Natural killer cell treated with Interleukin-12 subunit alpha and Interleukin-12 subunit beta and Interleukin-15 and Interleukin-18, amount 100 ng/mL, for 72 hours (primary cell): ENCODE measurements at regions not wholly inside any gene's neighbourhood (a gene's known extent, or its start where the extent isn't known, plus 50 kb on each side); places are given as distances from the start of the nearest gene placed in this dataset.

Experiments
- ATAC-seq, 2 donors: fragments of 150-1000 bp; cut with Tn5 transposase in 1 of 2; sonication (Bioruptor Pico), chemical (Tn5 transposase) in 1 of 2; 2 replicates each; pipeline ENCODE4 v1.10.0; 2021
- DNase-seq: peaks from one replicate; pipeline ENCODE4 v3.0.0; 2022; ENCODE audit warnings: low spot score
- H3K27ac Mint-ChIP-seq, 2 donors: 1 replicate in 1 of 2; 2 replicates in 1 of 2; pipeline ENCODE4 v1.8.0; 2022; ENCODE audit warnings: mixed read lengths in 2 of 2, mild to moderate bottlenecking in 1 of 2, moderate library complexity in 1 of 2
- H3K27me3 Mint-ChIP-seq, 2 donors: 1 replicate in 1 of 2; 2 replicates in 1 of 2; pipeline ENCODE4 v1.8.0; 2022; ENCODE audit warnings: mixed read lengths in 2 of 2
- H3K36me3 Mint-ChIP-seq: one replicate; pipeline ENCODE4 v1.8.0; 2022; ENCODE audit warnings: mixed read lengths
- H3K4me1 Mint-ChIP-seq, 2 donors: 1 replicate in 1 of 2; 2 replicates in 1 of 2; pipeline ENCODE4 v1.8.0; 2022; ENCODE audit warnings: low read depth in 2 of 2, mixed read lengths in 2 of 2, mild to moderate bottlenecking in 1 of 2
- H3K4me3 Mint-ChIP-seq: one replicate; pipeline ENCODE4 v1.8.0; 2022; ENCODE audit warnings: mixed read lengths
- H3K9me3 Mint-ChIP-seq: 2 replicates; pipeline ENCODE4 v1.8.0; 2022; ENCODE audit warnings: mixed read lengths

- H3K4me3 Mint-ChIP-seq: no peak overlapping the region
- H3K36me3 Mint-ChIP-seq: peaks cover 3% of the 10 kb centered on the region
- H3K27ac Mint-ChIP-seq: no peak overlapping the region
- peaks cover 3 to 6% of the 10 kb centered on the region in 2 donors for H3K27me3 Mint-ChIP-seq
- no peak for DNase-seq
- ATAC-seq: no peak
- H3K9me3 Mint-ChIP-seq: peaks cover 1% of the 10 kb centered on the region
- H3K4me1 Mint-ChIP-seq: no peaks in the 10 kb centered on the region
Measured at GRCh38 chr6:5909721-5910120, 97.0 kb downstream of the NRN1 start.

DNA sequence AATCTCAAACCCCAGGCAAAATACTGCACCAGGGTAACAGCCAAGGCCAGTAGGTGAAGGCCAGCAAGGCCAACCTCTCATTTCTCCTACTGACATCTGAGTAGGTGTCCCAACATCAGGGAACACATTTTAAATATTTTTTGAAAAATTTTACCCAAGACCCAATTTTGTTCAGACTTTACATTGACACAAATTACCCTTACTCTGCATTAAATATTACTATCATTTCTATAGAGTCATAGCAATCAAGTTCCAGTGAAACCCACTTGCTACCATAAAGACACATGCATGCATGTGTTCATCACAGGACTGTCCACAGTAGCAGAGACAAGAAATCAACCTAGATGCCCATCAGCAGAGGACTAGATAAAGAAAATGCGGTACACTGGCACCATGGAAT lies 99.9 kb downstream of the NRN1 start:
- H3K36me3 Mint-ChIP-seq: no peaks in the 10 kb centered on the region
- H3K9me3 Mint-ChIP-seq: no peaks in the 10 kb centered on the region
- H3K4me3 Mint-ChIP-seq: no peak overlapping the region
- ATAC-seq (no peak), DNase-seq (no peak)
- H3K27ac Mint-ChIP-seq: no peak overlapping the region
- peaks cover 0 to 2% of the 10 kb centered on the region in 2 donors for H3K27me3 Mint-ChIP-seq
- no peaks in the 10 kb centered on the region for H3K4me1 Mint-ChIP-seq

DNA sequence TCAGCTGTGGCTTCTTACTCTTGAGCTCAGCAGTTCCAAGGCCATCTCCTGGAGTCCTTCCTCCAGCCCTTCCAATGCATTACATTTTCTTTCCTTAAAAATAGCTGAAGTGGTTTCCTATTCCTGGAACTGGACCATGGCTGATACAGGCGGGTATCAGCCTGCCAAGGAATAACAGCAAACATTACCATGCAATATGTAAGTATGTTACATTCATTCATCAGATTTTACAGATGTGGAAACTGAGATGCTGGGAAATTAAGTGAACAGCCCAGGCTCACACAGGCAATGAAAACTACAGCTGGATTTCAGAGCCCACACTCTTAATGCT lies 100.4 kb downstream of the NRN1 start:
- H3K27ac Mint-ChIP-seq: no peak overlapping the region
- no peak for DNase-seq
- peaks cover 0 to 2% of the 10 kb centered on the region in 2 donors for H3K27me3 Mint-ChIP-seq
- ATAC-seq: no peak
- H3K4me1 Mint-ChIP-seq: no peaks in the 10 kb centered on the region
- H3K36me3 Mint-ChIP-seq: no peaks in the 10 kb centered on the region
- no peaks in the 10 kb centered on the region for H3K9me3 Mint-ChIP-seq
- H3K4me3 Mint-ChIP-seq: no peak overlapping the region

DNA sequence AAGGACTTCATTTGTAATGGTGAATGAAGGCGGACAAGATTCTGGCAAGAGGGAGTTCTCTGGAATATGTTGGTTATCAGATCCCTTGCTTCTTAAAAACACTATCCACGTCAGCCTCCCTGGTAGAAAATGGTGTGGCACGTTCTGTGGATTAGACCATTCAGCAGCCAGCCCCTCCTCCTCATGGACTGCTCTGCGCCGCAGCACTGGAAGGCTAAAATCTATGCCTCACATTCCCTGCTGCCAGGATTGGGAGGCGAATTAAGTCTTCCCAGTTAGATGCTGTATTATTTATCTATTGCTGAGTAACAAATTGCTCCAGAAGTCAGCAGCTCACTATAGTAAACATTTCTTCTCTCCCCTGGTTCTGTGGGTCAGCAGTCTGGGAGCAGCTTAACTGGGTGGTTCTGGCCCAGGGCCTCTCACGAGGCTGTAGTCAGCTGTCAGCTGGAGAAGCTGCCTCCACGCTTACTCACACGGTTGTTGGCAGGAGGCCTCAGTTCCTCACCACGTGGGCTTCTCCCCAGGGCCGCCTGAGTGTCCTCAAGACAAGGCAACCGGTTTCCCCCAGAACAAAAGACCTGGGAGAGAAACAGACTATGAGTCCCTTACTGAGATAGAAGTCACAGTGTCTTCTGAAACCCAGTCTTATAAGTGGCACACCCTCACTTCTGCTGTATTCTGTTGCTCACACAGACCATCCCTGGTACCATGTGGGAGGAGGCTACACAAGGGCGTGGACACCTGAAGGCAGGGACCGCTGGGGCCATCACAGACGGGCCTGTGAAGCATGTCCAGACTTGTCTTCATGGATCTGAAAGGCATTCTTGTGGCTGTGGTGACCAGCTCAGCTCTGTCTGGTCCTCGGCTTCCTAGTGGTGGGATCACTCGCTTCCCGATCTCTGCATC lies 101.0 kb downstream of the NRN1 start:
- ATAC-seq (no peak), DNase-seq (no peak)
- Mint-ChIP-seq H3K4me3 (no peak overlapping the region), H3K36me3 (no peaks in the 10 kb centered on the region), H3K9me3 (no peaks in the 10 kb centered on the region), H3K27me3 (no peaks in the 10 kb centered on the region), H3K27ac (no peak overlapping the region), H3K4me1 (no peaks in the 10 kb centered on the region)

DNA sequence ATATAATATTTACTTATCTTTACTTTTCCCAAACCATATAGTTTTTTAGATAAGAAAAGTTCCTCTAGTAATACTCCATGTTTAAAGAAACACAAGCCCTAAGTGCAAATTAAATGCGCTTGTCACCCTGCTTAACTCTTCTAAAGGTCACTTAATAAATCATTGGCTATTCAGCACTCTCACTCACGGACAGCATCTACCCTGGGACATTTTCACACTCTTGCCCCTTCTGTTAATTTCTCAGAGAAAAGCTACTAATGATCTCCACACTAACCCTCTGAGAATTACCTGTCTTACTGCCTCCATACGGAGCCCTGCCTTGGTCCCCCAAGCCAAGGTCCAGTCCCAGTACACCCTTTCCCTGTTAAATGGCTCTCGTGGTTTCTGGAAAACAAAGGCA lies 102.2 kb downstream of the NRN1 start:
- no peak for ATAC-seq
- peaks cover 0 to 4% of the 10 kb centered on the region in 2 donors for H3K4me1 Mint-ChIP-seq
- H3K27me3 Mint-ChIP-seq: no peaks in the 10 kb centered on the region

DNA sequence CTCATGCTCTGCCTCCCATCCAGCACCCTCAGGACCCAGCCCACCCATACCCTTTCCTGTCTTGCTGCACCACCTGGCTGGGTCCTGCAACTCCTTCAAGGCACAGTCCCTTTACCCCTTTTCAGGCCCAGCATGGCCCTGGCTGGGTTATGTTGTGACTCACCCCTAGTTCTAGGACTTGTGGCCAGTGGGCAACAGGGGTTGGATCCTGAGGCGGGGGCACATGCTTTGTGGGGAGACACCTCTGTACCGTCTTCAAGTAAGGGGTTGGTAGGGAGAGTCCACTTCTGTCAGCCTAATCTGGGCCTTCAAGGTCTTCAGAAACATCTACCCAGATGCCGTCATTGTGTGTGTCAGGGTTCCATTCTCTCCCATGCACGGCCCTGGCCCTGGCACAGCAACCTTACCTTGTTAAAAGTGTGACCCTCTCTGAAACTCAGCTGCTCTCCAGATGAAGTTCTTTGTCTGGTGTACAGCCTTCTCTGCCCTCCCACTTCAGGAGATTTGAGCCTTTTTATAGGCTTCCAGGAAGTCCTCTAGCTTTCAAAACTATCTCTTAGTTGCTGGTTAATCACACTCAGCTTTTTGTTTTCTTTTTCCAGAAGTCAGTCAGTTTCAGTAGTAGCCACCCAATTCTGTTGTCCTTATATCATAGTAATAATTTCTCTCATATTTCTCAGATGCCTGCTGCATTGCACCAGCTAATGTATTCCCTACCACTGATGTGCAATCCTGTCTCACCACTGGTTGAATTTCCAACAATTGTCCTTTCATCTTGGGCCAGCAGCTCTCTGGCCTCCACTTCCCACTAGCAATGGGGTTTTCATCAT lies 107.3 kb downstream of the NRN1 start:
- no peak overlapping the region for H3K4me3 Mint-ChIP-seq
- peaks cover 5 to 6% of the 10 kb centered on the region in 2 donors for H3K4me1 Mint-ChIP-seq
- no peaks in the 10 kb centered on the region for H3K27me3 Mint-ChIP-seq
- H3K9me3 Mint-ChIP-seq: no peaks in the 10 kb centered on the region
- H3K27ac Mint-ChIP-seq: no peak overlapping the region
- no peak for ATAC-seq
- no peak for DNase-seq
- H3K36me3 Mint-ChIP-seq: no peaks in the 10 kb centered on the region

More for the DNA sequence above, 102.2 kb downstream of the NRN1 start:
- Mint-ChIP-seq H3K4me3 (no peak overlapping the region), H3K9me3 (no peaks in the 10 kb centered on the region), H3K27ac (no peak overlapping the region), H3K36me3 (no peaks in the 10 kb centered on the region)
- no peak for DNase-seq

- no peak for ATAC-seq
- Mint-ChIP-seq H3K9me3 (no peaks in the 10 kb centered on the region), H3K27me3 (no peaks in the 10 kb centered on the region), H3K4me1 (peaks cover 5 to 6% of the 10 kb centered on the region in 2 donors), H3K27ac (no peak overlapping the region), H3K4me3 (no peak overlapping the region), H3K36me3 (no peaks in the 10 kb centered on the region)
- no peak for DNase-seq
Measured at GRCh38 chr6:5898563-5898962, 108.2 kb downstream of the NRN1 start.

- H3K4me3 Mint-ChIP-seq: no peak overlapping the region
- no peak for ATAC-seq
- no peaks in the 10 kb centered on the region for H3K9me3 Mint-ChIP-seq
- DNase-seq: no peak
- no peak overlapping the region for H3K27ac Mint-ChIP-seq
- no peaks in the 10 kb centered on the region for H3K27me3 Mint-ChIP-seq
- H3K36me3 Mint-ChIP-seq: no peaks in the 10 kb centered on the region
- H3K4me1 Mint-ChIP-seq: peaks cover 5 to 6% of the 10 kb centered on the region in 2 donors
Measured at GRCh38 chr6:5898102-5898501, 108.6 kb downstream of the NRN1 start.

GRCh38 chr6:5896476-5897200 lies 110.1 kb downstream of the NRN1 start:
- H3K4me3 Mint-ChIP-seq: no peak overlapping the region
- H3K9me3 Mint-ChIP-seq: no peaks in the 10 kb centered on the region
- H3K4me1 Mint-ChIP-seq: peaks cover 11 to 12% of the 10 kb centered on the region in 2 donors
- ATAC-seq: no peak
- H3K36me3 Mint-ChIP-seq: no peaks in the 10 kb centered on the region
- no peak overlapping the region for H3K27ac Mint-ChIP-seq
- DNase-seq: no peak
- no peaks in the 10 kb centered on the region for H3K27me3 Mint-ChIP-seq

DNA sequence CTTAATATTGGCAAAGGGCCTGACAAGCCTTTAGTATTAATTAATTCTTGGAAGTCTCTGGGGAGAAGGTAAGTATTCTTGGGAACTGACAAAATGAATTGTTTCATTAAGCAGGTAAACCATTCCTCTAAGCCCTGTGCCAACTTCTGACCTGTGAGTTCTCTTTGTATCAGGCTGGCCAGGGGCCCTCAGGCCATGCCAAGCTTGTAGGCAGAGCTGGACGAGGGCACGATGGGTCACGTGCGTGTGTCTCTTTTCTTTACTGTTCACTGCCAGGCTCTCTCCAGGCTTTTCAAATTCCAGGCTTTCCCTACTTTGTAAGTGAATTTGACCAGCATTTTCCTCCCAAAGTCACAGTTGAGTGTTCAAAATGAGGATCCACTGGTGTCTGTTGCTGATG lies 112.4 kb downstream of the NRN1 start:
- H3K36me3 Mint-ChIP-seq: no peaks in the 10 kb centered on the region
- ATAC-seq (no peak), DNase-seq (no peak)
- H3K27ac Mint-ChIP-seq: no peak overlapping the region
- H3K4me1 Mint-ChIP-seq: peaks cover 6 to 12% of the 10 kb centered on the region in 2 donors
- H3K9me3 Mint-ChIP-seq: no peaks in the 10 kb centered on the region
- H3K27me3 Mint-ChIP-seq: no peaks in the 10 kb centered on the region
- H3K4me3 Mint-ChIP-seq: no peak overlapping the region

- Mint-ChIP-seq H3K4me1 (peaks cover 6 to 7% of the 10 kb centered on the region in 2 donors), H3K36me3 (no peaks in the 10 kb centered on the region), H3K27ac (no peak overlapping the region), H3K4me3 (no peak overlapping the region), H3K9me3 (no peaks in the 10 kb centered on the region), H3K27me3 (no peaks in the 10 kb centered on the region)
- ATAC-seq (no peak), DNase-seq (no peak)
Measured at GRCh38 chr6:5893295-5893694, 113.4 kb downstream of the NRN1 start.

- Mint-ChIP-seq H3K9me3 (no peaks in the 10 kb centered on the region), H3K36me3 (no peaks in the 10 kb centered on the region), H3K4me1 (peaks cover 6 to 7% of the 10 kb centered on the region in 2 donors), H3K4me3 (peak overlapping the region; percentile 88), H3K27me3 (no peaks in the 10 kb centered on the region), H3K27ac (peak overlapping the region; percentile 70 to 85)
- no peak for DNase-seq
- no peak for ATAC-seq
Measured at GRCh38 chr6:5892669-5893068, 114.1 kb downstream of the NRN1 start.

- ATAC-seq: peak in 1 of 2 donors; percentile 66
- Mint-ChIP-seq H3K27ac (no peak overlapping the region), H3K27me3 (peaks cover 0 to 3% of the 10 kb centered on the region in 2 donors), H3K9me3 (peaks cover 7% of the 10 kb centered on the region), H3K36me3 (no peaks in the 10 kb centered on the region), H3K4me3 (no peak overlapping the region), H3K4me1 (peaks cover 11 to 16% of the 10 kb centered on the region in 2 donors)
- DNase-seq: no peak
Measured at GRCh38 chr6:5878792-5879191, 127.9 kb downstream of the NRN1 start.

- Mint-ChIP-seq H3K9me3 (peaks cover 12% of the 10 kb centered on the region), H3K4me1 (peaks cover 23% of the 10 kb centered on the region in 2 donors), H3K4me3 (no peak overlapping the region), H3K36me3 (peaks cover 12% of the 10 kb centered on the region), H3K27me3 (no peaks in the 10 kb centered on the region), H3K27ac (no peak overlapping the region)
- ATAC-seq (no peak), DNase-seq (no peak)
Measured at GRCh38 chr6:5876076-5876475, 130.6 kb downstream of the NRN1 start.
